CD4-positive, alpha-beta T cell (primary cell): ENCODE measurements at regions not wholly inside any gene's neighbourhood (a gene's known extent, or its start where the extent isn't known, plus 50 kb on each side); places are given as distances from the start of the nearest gene placed in this dataset.

ENCODE experiments used
- ATAC-seq: fragments of 200-7000 bp; cut with Tn5 transposase; one replicate; pipeline ENCODE4 v1.10.0; 2022; ENCODE audit warnings: mild to moderate bottlenecking; ENCODE audit not compliant: poor library complexity
- CTCF ChIA-PET: fragments of 350-600 bp; sonication (Branson Sonifier 250); formaldehyde crosslinking; loops from one replicate; lab custom pipeline; 2021; ENCODE audit warnings: antibody characterized with exemption, inconsistent platforms; lab: Charles Lee
- POLR2A ChIA-PET: fragments of 350-600 bp; sonication (Branson Sonifier 250); formaldehyde crosslinking; loops from one replicate; lab custom pipeline; 2021; ENCODE audit warnings: antibody characterized with exemption, inconsistent platforms; lab: Charles Lee
- DNase-seq, 14 experiments: peaks; one replicate each; pipeline ENCODE4 v3.0.0-alpha.2; 2013 to 2020; ENCODE audit warnings: mixed read lengths in 2 of 14
- H3K27ac ChIP-seq, 2 donors: one replicate each; pipeline versions ENCODE4 v1.5.1 to v1.7.0; 2013; ENCODE audit warnings: low read length in 2 of 2, low read depth in 1 of 2, mild to moderate bottlenecking in 1 of 2
- H3K27me3 ChIP-seq, 2 experiments: 1 replicate in 1 of 2; 2 replicates in 1 of 2; pipeline versions ENCODE4 v1.6.1 to v1.7.0; 2013; ENCODE audit warnings: low read length in 2 of 2, control low read depth in 1 of 2, mild to moderate bottlenecking in 1 of 2, moderate library complexity in 1 of 2; ENCODE audit not compliant: insufficient read depth in 2 of 2, control insufficient read depth in 1 of 2
- H3K36me3 ChIP-seq: one replicate; pipeline ENCODE4 v1.6.1; 2013; ENCODE audit warnings: low read length, control low read depth; ENCODE audit not compliant: insufficient read depth
- H3K4me1 ChIP-seq: one replicate; pipeline ENCODE4 v1.6.1; 2013; ENCODE audit warnings: low read length, control low read depth; ENCODE audit not compliant: insufficient read depth
- H3K4me3 ChIP-seq: one replicate; pipeline ENCODE4 v1.5.1; 2013; ENCODE audit warnings: mild to moderate bottlenecking, low read length, moderate library complexity
- H3K9me3 ChIP-seq, 2 experiments: 1 replicate in 1 of 2; 2 replicates in 1 of 2; pipeline versions ENCODE4 v1.6.1 to v1.7.0; 2013; ENCODE audit warnings: low read length in 2 of 2, mild to moderate bottlenecking in 2 of 2, control low read depth in 1 of 2, moderate library complexity in 1 of 2; ENCODE audit not compliant: control insufficient read depth in 1 of 2, insufficient read depth in 1 of 2
- H3K27ac Mint-ChIP-seq: one replicate; pipeline ENCODE4 v1.8.0; 2020; ENCODE audit warnings: mixed read lengths
- H3K27me3 Mint-ChIP-seq: one replicate; pipeline ENCODE4 v1.8.0; 2021; ENCODE audit warnings: mixed read lengths
- H3K36me3 Mint-ChIP-seq: one replicate; pipeline ENCODE4 v1.8.0; 2021; ENCODE audit warnings: low read depth, mixed read lengths
- H3K4me1 Mint-ChIP-seq: one replicate; pipeline ENCODE4 v1.8.0; 2021; ENCODE audit warnings: low read depth, mixed read lengths
- H3K4me3 Mint-ChIP-seq: one replicate; pipeline ENCODE4 v1.8.0; 2020; ENCODE audit warnings: mild to moderate bottlenecking, mixed read lengths
- H3K9me3 Mint-ChIP-seq: one replicate; pipeline ENCODE4 v1.8.0; 2020; ENCODE audit warnings: mixed read lengths
- intact Hi-C, 2 experiments: fragments of 100-400 bp; cut with DNase I in 1 of 2; cut with micrococcal nuclease in 1 of 2; formaldehyde crosslinking; loops; one replicate each; pipeline versions ENCODE4 v1.15.1 to v1.9.0; 2023 to 2025; cut with DNase I, micrococcal nuclease
- TF ChIP-seq, protein P1 (sequence below): fragments of 200-600 bp; IDR thresholded peaks from one replicate; pipeline ENCODE4 v1.8.0; 2022; ENCODE audit warnings: antibody characterized with exemption, mild to moderate bottlenecking

DNA sequence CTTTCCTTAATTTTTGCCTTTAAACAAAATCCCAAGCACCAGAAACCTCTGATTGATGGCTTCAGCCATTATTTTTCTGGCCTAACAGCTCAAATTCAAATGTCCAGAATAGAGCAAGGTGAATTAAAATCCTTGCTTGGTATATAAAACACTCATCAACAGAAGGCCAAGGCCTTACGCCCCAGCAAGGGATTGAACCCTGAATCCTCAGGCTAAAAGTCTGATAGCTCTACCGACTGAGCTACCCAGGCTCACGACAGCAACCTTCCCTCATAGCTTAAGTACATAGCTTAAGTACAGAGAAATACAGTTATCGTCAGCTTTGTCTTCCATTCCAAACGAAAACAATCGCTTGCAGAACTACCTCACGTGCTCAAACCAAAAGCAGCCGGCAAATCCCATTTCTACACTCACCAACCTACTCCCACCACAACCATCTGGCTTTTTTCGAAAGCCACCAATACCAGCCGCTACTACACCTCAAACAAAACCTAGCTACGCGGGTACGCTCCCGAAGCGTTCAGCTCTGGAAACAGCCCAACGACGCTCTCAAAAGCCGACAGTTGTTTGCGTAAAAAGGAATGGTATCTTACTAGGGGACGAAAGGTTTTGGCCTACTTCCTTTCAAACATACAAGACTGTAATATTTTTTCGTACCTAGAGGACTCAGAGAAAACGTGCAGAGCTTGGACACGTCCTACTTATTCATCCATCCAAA lies 167.5 kb downstream of the GPX5 start:
- H3K27me3 ChIP-seq: peaks cover 58 to 68% of the 10 kb centered on the region in 2 experiments
- ChIA-PET CTCF (no interaction called here), POLR2A (interaction anchor here (0.6 kb wide), 2 partner anchors 18 to 459 kb away, joined by 3 to 5 read pairs; no protein-coding TSS in a partner anchor)
- no peaks in the 10 kb centered on the region for H3K4me1 ChIP-seq
- no peak overlapping the region for H3K27ac Mint-ChIP-seq
- intact Hi-C loops: no loop called here
- H3K9me3 ChIP-seq: peaks cover 0 to 14% of the 10 kb centered on the region in 2 experiments
- TF ChIP-seq, protein P1, sequence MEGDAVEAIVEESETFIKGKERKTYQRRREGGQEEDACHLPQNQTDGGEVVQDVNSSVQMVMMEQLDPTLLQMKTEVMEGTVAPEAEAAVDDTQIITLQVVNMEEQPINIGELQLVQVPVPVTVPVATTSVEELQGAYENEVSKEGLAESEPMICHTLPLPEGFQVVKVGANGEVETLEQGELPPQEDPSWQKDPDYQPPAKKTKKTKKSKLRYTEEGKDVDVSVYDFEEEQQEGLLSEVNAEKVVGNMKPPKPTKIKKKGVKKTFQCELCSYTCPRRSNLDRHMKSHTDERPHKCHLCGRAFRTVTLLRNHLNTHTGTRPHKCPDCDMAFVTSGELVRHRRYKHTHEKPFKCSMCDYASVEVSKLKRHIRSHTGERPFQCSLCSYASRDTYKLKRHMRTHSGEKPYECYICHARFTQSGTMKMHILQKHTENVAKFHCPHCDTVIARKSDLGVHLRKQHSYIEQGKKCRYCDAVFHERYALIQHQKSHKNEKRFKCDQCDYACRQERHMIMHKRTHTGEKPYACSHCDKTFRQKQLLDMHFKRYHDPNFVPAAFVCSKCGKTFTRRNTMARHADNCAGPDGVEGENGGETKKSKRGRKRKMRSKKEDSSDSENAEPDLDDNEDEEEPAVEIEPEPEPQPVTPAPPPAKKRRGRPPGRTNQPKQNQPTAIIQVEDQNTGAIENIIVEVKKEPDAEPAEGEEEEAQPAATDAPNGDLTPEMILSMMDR: no peak
- no peak overlapping the region for H3K4me3 ChIP-seq
- no peaks in the 10 kb centered on the region for H3K36me3 Mint-ChIP-seq
- H3K9me3 Mint-ChIP-seq: no peaks in the 10 kb centered on the region
- H3K27me3 Mint-ChIP-seq: peaks cover 94% of the 10 kb centered on the region
- no peak overlapping the region for H3K4me3 Mint-ChIP-seq
- H3K36me3 ChIP-seq: no peaks in the 10 kb centered on the region
- H3K4me1 Mint-ChIP-seq: peaks cover 7% of the 10 kb centered on the region
- no peak for ATAC-seq
- no peak for DNase-seq
- H3K27ac ChIP-seq: no peak overlapping the region

DNA sequence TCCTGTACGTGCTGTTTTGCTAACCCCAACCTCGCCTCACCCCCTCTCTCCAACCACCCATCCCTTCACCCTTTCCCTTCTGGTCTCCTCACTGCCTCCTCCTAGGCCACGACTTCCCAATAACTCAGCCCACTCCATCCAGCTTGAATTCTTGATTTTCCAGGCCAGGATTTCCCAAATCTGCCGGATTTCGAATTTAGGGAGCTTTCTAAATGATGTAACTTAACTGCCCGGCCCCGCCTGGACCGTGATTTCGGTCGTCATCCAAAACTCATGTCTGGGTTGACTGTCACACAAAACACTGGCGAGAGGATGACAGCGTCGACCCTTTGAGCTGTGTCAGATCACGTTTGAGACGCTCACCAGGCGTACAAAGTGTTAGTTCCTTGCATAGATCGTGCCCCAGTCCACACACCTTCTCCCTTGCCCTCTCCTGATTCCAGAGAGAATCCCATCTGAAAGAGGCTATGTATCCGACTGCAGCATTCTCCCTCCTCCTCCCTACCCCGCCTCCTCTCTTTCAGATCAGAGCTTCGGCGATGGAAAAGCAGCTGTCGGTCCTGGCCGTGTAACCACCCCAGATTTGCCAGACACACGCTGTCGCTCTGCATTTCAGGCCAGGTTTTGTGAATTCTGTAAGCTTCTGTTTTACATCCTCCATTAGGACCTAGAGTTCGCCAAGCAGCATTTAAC lies 168.2 kb downstream of the GPX5 start:
- no peaks in the 10 kb centered on the region for H3K36me3 Mint-ChIP-seq
- H3K4me3 ChIP-seq: no peak overlapping the region
- ChIA-PET CTCF (no interaction called here), POLR2A (no interaction called here)
- H3K27me3 ChIP-seq: peaks cover 58 to 69% of the 10 kb centered on the region in 2 experiments
- H3K4me3 Mint-ChIP-seq: no peak overlapping the region
- no peak for DNase-seq
- no peaks in the 10 kb centered on the region for H3K9me3 Mint-ChIP-seq
- no peak overlapping the region for H3K27ac Mint-ChIP-seq
- ATAC-seq: no peak
- peaks cover 0 to 14% of the 10 kb centered on the region in 2 experiments for H3K9me3 ChIP-seq
- H3K4me1 Mint-ChIP-seq: peaks cover 7% of the 10 kb centered on the region
- peaks cover 96% of the 10 kb centered on the region for H3K27me3 Mint-ChIP-seq
- no peak overlapping the region for H3K27ac ChIP-seq
- H3K36me3 ChIP-seq: no peaks in the 10 kb centered on the region
- intact Hi-C loops: no loop called here
- H3K4me1 ChIP-seq: no peaks in the 10 kb centered on the region
- TF ChIP-seq, protein P1: no peak

DNA sequence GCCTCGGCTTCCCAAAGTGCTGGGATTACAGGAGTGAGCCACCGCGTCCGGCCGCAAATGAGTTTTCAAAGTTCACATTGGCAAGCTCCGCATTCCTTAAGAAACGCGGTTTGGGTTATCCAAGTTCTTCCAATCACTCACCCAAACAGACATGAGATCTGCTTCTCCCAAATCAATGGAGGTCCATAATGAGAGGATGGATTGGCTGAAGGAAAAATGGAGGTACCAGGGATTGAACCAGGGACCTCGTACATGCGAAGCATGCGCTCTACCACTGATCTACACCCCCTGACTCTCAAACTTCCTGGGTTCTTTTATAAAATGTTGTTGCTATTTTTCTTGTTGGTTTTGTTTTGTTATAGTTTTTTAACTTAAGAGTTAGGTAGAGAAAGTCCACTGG lies 170.0 kb downstream of the GPX5 start:
- CTCF ChIA-PET: no interaction called here
- H3K4me3 Mint-ChIP-seq: no peak overlapping the region
- Histone ChIP-seq H3K27ac (no peak overlapping the region), H3K4me3 (no peak overlapping the region), H3K36me3 (no peaks in the 10 kb centered on the region), H3K27me3 (peaks cover 64 to 74% of the 10 kb centered on the region in 2 experiments), H3K9me3 (peaks cover 0 to 14% of the 10 kb centered on the region in 2 experiments), H3K4me1 (no peaks in the 10 kb centered on the region)
- POLR2A ChIA-PET: no interaction called here
- H3K36me3 Mint-ChIP-seq: no peaks in the 10 kb centered on the region
- TF ChIP-seq, protein P1: no peak
- H3K9me3 Mint-ChIP-seq: no peaks in the 10 kb centered on the region
- H3K4me1 Mint-ChIP-seq: peaks cover 7% of the 10 kb centered on the region
- no peak for DNase-seq
- no peak overlapping the region for H3K27ac Mint-ChIP-seq
- H3K27me3 Mint-ChIP-seq: peaks cover 96% of the 10 kb centered on the region
- intact Hi-C loops: no loop called here
- ATAC-seq: no peak
